Stimulated activated CD8-positive, alpha-beta memory T cell treated with anti-CD3 and anti-CD28 coated beads, Interleukin-15, amount 100 ng/mL, for 24 hours (primary cell): ENCODE measurements at regions not wholly inside any gene's neighbourhood (a gene's known extent, or its start where the extent isn't known, plus 50 kb on each side); places are given as distances from the start of the nearest gene placed in this dataset.
A peak's percentile ranks its signal among the peaks of the same experiment; 100 is the strongest.

Experiments used
- DNase-seq: peaks from one replicate; pipeline ENCODE4 v3.0.0-alpha.2; 2020; ENCODE audit warnings: low read depth

GRCh38 chrX:45873781-45874180 lies 671.4 kb downstream of the ZNF674 start:
- no peak for DNase-seq

- no peak for DNase-seq
These were observed 671.8 kb upstream of the DIPK2B start for GRCh38 chrX:45872480-45872879.

- DNase-seq = no peak
These were observed 667.7 kb upstream of the DIPK2B start for GRCh38 chrX:45868425-45868824.

- DNase-seq = no peak
These were observed 662.1 kb upstream of the DIPK2B start for GRCh38 chrX:45862801-45863200.

- no peak for DNase-seq
These were observed 659.8 kb upstream of the DIPK2B start for GRCh38 chrX:45860450-45860849.

- no peak for DNase-seq
These were observed 658.7 kb upstream of the DIPK2B start for GRCh38 chrX:45859407-45859806.

GRCh38 chrX:45852884-45853283 lies 652.2 kb upstream of the DIPK2B start:
- no peak for DNase-seq

- peak; percentile 26 for DNase-seq
These were observed 650.8 kb upstream of the DIPK2B start for GRCh38 chrX:45851434-45851991.

GRCh38 chrX:45850775-45851433 lies 650.2 kb upstream of the DIPK2B start:
- DNase-seq = no peak

- DNase-seq = no peak
These were observed 649.6 kb upstream of the DIPK2B start for GRCh38 chrX:45850197-45850774.

GRCh38 chrX:45849261-45849862 lies 648.7 kb upstream of the DIPK2B start:
- no peak for DNase-seq

GRCh38 chrX:45847961-45848360 lies 647.3 kb upstream of the DIPK2B start:
- no peak for DNase-seq

- DNase-seq = no peak
These were observed 645.7 kb upstream of the DIPK2B start for GRCh38 chrX:45846328-45846727.

- no peak for DNase-seq
These were observed 644.5 kb upstream of the DIPK2B start for GRCh38 chrX:45845142-45845541.

- DNase-seq = no peak
These were observed 642.8 kb upstream of the DIPK2B start for GRCh38 chrX:45843518-45843917.

- no peak for DNase-seq
These were observed 642.2 kb upstream of the DIPK2B start for GRCh38 chrX:45842926-45843315.

- DNase-seq = no peak
These were observed 641.7 kb upstream of the DIPK2B start for GRCh38 chrX:45842207-45842925.

- DNase-seq = no peak
These were observed 639.8 kb upstream of the DIPK2B start for GRCh38 chrX:45840411-45840950.

GRCh38 chrX:45830343-45830742 lies 629.7 kb upstream of the DIPK2B start:
- no peak for DNase-seq

GRCh38 chrX:45824471-45824870 lies 623.8 kb upstream of the DIPK2B start:
- DNase-seq = no peak

GRCh38 chrX:45823536-45823935 lies 622.9 kb upstream of the DIPK2B start:
- DNase-seq = no peak

GRCh38 chrX:45822124-45822523 lies 621.4 kb upstream of the DIPK2B start:
- no peak for DNase-seq
